HCT116 (cell line): ENCODE measurements at regions not wholly inside any gene's neighbourhood (a gene's known extent, or its start where the extent isn't known, plus 50 kb on each side); places are given as distances from the start of the nearest gene placed in this dataset.
"Not testable (repeated sequence)": the region's sequence is repeated elsewhere in the genome, so short reads cannot be mapped to it uniquely, and the experiment has no call there.

Experiments used
- EGR1 ChIP-seq: IDR thresholded peaks from 2 replicates; pipeline ENCODE4 v1.6.1; 2012; ENCODE audit warnings: low read depth
- ELF1 ChIP-seq: IDR thresholded peaks from 2 replicates; pipeline ENCODE4 v1.6.1; 2012; ENCODE audit warnings: low read depth, borderline replicate concordance
- EZH2 ChIP-seq: fragments of 200-600 bp; sonication (generic); IDR thresholded peaks from 2 replicates; pipeline ENCODE4 v1.6.1; 2017; ENCODE audit warnings: antibody characterized with exemption, mixed run types
- EZH2phosphoT487 ChIP-seq: fragments of 200-600 bp; IDR thresholded peaks from 2 replicates; pipeline ENCODE4 v1.6.1; 2018; ENCODE audit warnings: antibody characterized with exemption, borderline replicate concordance
- MAX ChIP-seq: IDR thresholded peaks from 2 replicates; pipeline ENCODE4 v1.6.1; 2012
- POLR2A ChIP-seq: IDR thresholded peaks from 2 replicates; pipeline ENCODE4 v1.7.0; 2011; ENCODE audit warnings: borderline replicate concordance; ENCODE audit not compliant: insufficient read depth, insufficient read length; ENCODE audit errors: extremely low read depth
- POLR2AphosphoS5 ChIP-seq: IDR thresholded peaks from 2 replicates; pipeline ENCODE4 v1.6.1; 2011; ENCODE audit warnings: mild to moderate bottlenecking, low read depth, low read length, moderate library complexity
- RAD21 ChIP-seq: IDR thresholded peaks from 2 replicates; pipeline ENCODE4 v1.6.1; 2012; ENCODE audit warnings: low read depth, mild to moderate bottlenecking
- SP1 ChIP-seq: IDR thresholded peaks from 2 replicates; pipeline ENCODE4 v1.6.1; 2012; ENCODE audit warnings: low read depth
- SRF ChIP-seq: IDR thresholded peaks from 2 replicates; pipeline ENCODE4 v1.6.1; 2012; ENCODE audit warnings: low read depth
- YY1 ChIP-seq: IDR thresholded peaks from 2 replicates; pipeline ENCODE4 v1.6.1; 2011; ENCODE audit warnings: low read length, low read depth, moderate library complexity, mild to moderate bottlenecking; ENCODE audit not compliant: insufficient replicate concordance; ENCODE audit errors: extremely low read depth
- ZNF274 ChIP-seq: fragments of 200-500 bp; sonication (Bioruptor generic); IDR thresholded peaks from 2 replicates; pipeline ENCODE4 v1.6.1; 2014; ENCODE audit warnings: mild to moderate bottlenecking, low read depth, low read length, inconsistent platforms
- TF ChIP-seq, protein P1 (sequence below), 3 experiments: fragments of 200-600 bp in 1 of 3; sonication (generic) in 1 of 3; IDR thresholded peaks in 2 of 3; conservative IDR thresholded peaks in 1 of 3; 2 replicates each; pipeline ENCODE4 v1.5.1; 2012 to 2017; ENCODE audit warnings: low read depth in 2 of 3, low read length in 2 of 3, antibody characterized with exemption in 1 of 3, borderline replicate concordance in 1 of 3, control low read depth in 1 of 3, mild to moderate bottlenecking in 1 of 3, mixed read lengths in 1 of 3, mixed run types in 1 of 3, moderate library complexity in 1 of 3; ENCODE audit not compliant: insufficient read depth in 1 of 3
- TF ChIP-seq, protein P2 (sequence below): IDR thresholded peaks from 2 replicates; pipeline ENCODE4 v1.6.1; 2012; ENCODE audit warnings: low read depth

- TF ChIP-seq, protein P1, sequence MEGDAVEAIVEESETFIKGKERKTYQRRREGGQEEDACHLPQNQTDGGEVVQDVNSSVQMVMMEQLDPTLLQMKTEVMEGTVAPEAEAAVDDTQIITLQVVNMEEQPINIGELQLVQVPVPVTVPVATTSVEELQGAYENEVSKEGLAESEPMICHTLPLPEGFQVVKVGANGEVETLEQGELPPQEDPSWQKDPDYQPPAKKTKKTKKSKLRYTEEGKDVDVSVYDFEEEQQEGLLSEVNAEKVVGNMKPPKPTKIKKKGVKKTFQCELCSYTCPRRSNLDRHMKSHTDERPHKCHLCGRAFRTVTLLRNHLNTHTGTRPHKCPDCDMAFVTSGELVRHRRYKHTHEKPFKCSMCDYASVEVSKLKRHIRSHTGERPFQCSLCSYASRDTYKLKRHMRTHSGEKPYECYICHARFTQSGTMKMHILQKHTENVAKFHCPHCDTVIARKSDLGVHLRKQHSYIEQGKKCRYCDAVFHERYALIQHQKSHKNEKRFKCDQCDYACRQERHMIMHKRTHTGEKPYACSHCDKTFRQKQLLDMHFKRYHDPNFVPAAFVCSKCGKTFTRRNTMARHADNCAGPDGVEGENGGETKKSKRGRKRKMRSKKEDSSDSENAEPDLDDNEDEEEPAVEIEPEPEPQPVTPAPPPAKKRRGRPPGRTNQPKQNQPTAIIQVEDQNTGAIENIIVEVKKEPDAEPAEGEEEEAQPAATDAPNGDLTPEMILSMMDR (IDR thresholded peaks at IDR 0.05 in 2 of 3, conservative IDR thresholded peaks at IDR 0.05 in 1 of 3; ENCODE audit: borderline replicate concordance in 1 of 3, insufficient read depth in 1 of 3, low read depth in 2 of 3, low read length in 2 of 3), result not testable (repeated sequence)
- TF ChIP-seq EZH2, SP1, POLR2A, SRF, EGR1, MAX, POLR2AphosphoS5, YY1, EZH2phosphoT487, ZNF274, RAD21, ELF1: not testable (repeated sequence)
- TF ChIP-seq, protein P2, sequence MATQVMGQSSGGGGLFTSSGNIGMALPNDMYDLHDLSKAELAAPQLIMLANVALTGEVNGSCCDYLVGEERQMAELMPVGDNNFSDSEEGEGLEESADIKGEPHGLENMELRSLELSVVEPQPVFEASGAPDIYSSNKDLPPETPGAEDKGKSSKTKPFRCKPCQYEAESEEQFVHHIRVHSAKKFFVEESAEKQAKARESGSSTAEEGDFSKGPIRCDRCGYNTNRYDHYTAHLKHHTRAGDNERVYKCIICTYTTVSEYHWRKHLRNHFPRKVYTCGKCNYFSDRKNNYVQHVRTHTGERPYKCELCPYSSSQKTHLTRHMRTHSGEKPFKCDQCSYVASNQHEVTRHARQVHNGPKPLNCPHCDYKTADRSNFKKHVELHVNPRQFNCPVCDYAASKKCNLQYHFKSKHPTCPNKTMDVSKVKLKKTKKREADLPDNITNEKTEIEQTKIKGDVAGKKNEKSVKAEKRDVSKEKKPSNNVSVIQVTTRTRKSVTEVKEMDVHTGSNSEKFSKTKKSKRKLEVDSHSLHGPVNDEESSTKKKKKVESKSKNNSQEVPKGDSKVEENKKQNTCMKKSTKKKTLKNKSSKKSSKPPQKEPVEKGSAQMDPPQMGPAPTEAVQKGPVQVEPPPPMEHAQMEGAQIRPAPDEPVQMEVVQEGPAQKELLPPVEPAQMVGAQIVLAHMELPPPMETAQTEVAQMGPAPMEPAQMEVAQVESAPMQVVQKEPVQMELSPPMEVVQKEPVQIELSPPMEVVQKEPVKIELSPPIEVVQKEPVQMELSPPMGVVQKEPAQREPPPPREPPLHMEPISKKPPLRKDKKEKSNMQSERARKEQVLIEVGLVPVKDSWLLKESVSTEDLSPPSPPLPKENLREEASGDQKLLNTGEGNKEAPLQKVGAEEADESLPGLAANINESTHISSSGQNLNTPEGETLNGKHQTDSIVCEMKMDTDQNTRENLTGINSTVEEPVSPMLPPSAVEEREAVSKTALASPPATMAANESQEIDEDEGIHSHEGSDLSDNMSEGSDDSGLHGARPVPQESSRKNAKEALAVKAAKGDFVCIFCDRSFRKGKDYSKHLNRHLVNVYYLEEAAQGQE, result not testable (repeated sequence)
Observed at GRCh38 chr2:91519359-91519758, 2827.9 kb downstream of the RPIA start.
